ENCODE measurements at regions not wholly inside any gene's neighbourhood (a gene's known extent, or its start where the extent isn't known, plus 50 kb on each side); places are given as distances from the start of the nearest gene placed in this dataset.

DNA sequence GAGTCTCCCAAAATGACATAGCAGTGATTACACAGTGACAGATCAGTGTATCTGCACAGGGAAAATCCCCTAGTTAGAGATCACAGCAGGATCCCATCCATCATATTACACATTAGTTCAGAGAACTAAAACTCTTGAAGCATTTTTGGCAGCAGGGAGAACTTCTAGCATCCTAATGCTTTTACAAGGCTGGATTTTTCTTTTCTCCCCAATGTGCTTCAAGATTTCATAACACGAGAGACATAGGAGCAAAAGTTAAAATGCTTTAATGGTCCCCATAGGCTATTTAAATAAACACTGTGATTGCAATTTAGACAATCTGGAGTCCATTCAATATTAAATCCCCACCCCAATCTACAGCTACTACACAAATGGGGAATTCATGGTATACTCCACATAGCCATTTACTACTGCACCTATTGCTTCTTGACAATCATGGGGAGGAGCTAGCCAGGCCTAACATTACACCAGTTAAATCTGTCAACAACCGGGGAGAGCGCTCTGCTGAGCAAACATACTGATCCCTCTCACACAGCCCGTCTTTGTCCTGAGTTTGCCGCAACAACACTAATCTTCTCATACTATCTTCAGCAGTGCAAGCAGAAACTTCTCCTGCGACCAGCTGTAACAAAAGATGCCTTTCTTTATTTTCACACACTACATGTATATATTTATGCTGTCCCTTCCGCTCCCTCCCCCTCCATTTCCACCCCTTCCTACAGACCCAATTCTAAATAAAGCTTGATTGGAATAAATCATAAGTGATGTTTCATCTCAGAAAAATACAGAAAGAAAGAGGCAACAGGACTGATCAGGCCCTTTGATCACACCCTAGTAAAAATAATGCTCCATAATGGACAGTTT is 120.3 kb upstream of the SOX5 start:
- no peak for DNase-seq

DNA sequence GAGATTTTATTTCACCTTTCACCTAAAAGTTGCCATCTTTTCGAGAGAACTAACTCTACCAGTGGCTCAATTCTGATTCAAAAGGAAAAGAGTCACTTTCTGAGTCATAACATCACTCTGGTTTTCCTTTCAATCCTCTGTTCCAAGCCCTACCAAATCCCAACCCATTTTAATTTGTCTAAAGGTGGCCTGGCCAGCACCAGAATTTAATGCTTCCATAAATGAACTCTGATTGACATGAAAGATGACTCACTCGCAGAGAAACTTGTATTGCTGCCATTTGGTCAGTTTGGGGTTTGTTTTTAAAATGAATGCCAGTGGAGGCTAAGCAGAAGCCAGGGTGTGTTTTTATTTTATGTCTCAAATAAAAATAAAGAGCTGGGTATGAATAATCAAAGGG is 117.4 kb upstream of the SOX5 start:
- DNase-seq: no peak

DNA sequence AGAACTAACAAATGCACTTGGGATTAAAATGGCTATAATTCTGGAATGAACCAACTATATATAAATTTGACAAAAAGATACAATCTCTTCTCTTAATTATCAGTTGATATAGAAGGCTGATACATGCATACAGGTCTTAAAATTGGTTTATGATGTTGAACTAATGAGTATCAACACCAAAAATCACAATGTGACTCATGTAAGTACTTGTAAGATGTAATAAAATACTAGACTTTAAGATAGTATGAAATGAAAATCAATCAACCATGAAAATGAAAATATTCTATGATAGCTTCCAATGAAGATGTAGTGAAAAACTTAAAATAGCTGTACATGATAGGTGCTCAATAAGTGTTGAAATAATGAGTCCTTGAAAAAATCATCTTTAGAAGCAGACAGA is 116.6 kb upstream of the SOX5 start:
- no peak for DNase-seq

GRCh38 chr12:24062642-24063245 is 113.3 kb upstream of the SOX5 start:
- no peak for DNase-seq

DNA sequence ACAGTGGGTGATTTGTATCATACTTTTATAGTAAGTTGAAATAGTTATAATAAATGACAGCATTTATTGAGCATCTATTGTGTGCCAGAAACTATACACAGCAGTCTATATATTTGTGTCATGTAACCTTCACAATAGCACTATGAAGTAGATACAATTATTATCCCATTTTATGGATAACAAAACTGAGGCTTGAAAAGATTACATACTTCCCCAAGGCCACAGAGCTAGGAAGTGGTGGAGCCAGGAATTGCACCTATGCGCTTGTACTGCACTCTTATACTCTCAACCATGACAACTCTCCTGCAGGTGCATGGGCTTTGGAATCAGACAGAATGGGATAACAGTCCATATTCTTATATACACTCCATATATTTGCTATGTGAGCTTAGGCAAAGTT is 110.6 kb upstream of the SOX5 start:
- no peak for DNase-seq

- no peak for DNase-seq
Observed at GRCh38 chr12:24057920-24058476, 108.5 kb upstream of the SOX5 start.

GRCh38 chr12:24055747-24056146 is 106.3 kb upstream of the SOX5 start:
- no peak for DNase-seq

- no peak for DNase-seq
Observed at GRCh38 chr12:24054416-24054815, 104.9 kb upstream of the SOX5 start.

DNA sequence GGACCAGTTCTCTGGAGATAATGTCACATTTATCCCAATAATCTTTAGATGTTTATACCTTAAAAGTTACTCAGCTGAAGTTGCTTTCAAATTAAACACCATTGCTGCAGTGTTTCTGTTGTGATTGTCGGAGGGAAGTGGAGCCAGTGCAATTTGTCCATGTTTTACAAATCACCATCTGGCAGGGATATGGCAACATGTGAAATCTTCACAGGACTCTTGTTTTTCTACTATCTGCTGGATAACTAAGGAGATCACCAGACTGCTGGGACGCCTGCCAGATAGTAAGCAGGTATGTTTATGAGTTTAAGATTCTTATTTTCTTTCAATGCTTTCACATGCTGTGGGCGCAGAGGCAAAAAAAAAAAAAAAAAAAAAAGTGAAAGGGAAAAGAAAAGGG is 100.3 kb upstream of the SOX5 start:
- no peak for DNase-seq

GRCh38 chr12:24049101-24049500 is 99.6 kb upstream of the SOX5 start:
- no peak for DNase-seq

- DNase-seq: no peak
Observed at GRCh38 chr12:24048446-24048845, 99.0 kb upstream of the SOX5 start.

DNA sequence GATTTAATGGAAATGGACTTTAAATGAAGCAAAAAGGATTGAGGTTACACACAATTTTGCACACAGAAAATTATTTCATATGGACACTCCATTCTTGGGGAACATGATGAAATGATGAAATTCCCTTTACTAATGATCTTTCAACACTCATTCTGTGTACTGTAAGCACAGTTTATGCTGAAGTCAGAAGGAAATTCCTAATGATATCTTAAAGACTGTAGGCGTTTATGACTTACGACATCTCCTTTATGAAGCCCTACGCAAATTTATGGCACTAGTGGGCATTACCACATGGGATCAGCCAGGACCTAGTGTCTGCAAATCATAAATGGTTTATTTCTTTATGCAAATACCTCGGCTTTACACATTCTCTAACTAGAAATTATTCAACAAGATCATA is 97.9 kb upstream of the SOX5 start:
- DNase-seq: no peak

DNA sequence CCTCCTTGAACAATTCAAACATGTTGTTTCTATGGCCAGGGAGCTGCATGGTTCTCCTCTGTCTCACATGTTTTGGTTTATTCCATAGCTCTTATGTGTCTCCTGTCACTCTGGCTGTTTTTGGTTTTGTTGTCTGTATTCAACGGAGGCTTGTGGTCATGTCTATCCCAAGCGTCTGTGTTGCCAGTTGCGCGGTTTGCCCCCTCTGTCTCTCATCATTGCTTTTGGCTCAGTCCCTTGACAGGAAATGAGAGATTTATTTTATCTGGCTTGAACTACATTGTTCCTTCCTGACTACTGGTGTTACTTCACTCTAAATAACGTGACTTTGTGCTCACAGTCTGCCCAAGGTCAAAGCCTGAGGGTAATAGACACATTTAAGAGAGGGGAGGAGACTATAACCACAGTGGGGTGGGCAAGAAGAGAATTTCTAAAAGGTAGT is 96.4 kb upstream of the SOX5 start:
- DNase-seq: no peak

GRCh38 chr12:24044941-24045703 is 95.7 kb upstream of the SOX5 start:
- no peak for DNase-seq

DNA sequence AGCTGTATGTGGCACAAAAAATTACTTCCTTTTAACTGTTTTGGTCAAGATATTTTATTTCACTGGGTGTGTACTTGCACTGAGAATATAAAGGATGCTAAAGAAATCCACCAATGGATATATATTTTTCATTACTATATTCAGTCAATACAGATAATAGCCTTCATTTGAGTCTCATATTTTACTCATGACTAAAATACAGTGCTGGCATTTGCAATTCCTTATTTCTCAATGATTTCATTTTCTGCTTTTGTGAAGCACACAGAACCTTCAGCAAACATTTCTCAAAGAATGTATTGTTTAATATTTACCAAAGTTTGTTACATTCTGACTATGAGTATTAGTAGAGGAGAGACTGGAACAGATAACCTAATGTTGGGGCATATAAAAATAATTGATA is 93.2 kb upstream of the SOX5 start:
- DNase-seq: no peak

DNA sequence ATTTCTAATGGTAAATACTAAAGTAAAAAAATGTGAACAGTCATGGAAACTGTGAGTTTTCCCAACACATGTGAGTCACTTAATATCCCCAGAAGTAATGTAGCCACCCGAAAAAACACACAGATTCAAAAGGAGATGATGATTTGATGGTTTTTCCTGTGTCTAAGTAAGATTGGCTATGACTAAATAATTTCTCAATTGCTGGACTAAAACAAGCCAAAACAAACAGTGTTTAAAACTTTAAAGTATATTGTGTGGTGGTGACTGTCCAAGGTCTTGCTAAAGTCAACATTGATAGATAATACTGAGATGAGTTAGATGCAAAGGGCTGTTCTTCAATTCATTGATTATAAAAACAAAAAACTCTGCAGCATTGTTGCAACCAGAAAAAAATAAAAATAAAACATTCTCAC is 89.6 kb upstream of the SOX5 start:
- no peak for DNase-seq

DNA sequence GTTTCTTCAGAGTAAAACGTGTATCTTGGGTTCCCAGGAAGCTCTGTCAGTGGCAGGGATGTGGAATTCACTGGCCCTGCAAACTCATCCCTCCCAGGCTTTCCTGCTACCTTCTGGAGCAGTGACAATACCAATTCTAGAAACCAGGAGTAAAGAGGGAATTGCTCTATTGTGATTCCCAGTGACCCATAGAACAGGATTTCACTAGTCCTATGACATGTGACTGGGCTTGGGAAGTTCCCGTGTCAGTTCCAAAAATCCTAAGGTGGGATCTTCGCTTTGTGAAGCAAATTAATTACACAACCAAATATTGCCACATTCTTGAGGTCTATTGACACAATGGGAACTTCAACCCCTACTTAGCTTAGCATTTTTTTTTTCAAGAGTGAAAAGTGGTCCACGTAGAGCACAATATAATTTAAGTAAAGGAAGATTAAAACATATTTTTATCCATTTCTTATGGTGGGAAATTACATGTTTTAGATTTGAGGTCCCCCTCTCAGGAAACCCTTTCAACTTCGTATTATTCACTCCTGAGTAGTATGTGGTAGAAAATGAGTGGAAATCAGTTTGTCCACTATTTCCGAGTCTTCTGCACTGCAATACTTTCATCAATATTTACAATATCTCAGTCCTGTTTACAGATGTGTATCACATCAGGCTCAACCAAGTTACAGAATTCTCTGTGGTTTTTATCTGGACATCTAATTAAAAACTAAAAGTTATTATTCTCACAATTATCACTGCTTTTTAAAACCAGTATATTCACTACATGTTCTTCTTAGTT is 88.9 kb upstream of the SOX5 start:
- DNase-seq: no peak

DNA sequence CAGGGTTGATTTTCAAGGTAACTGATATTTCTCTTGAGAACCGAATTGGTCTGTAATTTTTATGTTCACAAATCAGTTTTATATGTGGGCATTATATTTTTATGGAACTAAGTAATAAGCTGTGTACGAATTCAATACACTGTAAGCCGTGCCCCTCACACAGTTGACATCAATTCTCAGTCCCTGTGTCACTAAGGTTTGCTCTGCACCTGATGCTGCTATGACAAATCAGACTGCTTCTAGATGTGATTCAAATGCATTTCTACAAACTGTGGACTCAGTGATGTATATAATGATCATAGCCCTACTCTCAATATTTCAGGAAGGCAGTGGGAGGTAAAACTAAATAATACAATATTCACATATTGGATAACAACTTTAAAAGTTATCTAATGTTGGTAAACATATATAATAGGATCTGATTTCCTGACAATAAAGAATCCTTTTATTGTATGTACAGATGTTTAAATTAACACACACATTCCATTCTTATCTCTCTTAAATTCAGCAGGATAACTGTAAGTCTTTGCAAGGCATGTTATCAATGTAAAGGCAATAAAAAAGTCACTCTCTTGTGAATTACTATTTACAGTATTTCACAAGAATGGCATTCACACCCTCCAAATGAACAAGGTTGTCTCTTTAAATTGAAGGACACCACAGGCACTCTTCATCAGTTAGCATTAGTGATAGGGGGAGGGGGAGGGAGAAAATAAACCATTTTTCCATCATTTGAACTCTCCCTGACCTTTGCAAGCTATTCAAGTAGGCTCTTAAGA is 87.2 kb upstream of the SOX5 start:
- DNase-seq: no peak

- no peak for DNase-seq
Observed at GRCh38 chr12:24034894-24035293, 85.4 kb upstream of the SOX5 start.

DNA sequence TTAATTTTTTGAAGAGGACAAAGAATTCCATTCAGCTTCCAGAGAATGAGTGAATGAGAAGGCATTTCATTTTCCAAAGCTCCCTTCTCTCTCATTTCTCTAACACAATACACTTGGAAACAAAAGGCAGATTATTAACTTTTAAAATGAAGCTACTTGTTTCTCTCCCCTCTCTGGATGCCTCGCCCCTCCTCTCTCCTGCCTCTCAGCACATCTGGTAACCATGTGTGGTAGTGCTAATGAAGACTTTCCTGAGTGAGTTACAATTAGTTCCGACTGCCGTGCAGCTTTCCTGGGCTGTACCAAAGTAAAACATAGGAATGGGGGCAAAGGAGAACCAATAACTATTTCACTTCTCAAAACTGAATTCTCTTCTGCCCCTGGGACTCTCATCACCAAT is 84.7 kb upstream of the SOX5 start:
- DNase-seq: no peak

- DNase-seq: no peak
Observed at GRCh38 chr12:24027352-24027751, 77.9 kb upstream of the SOX5 start.

Data from NCI-H1105 (cell line).